ENCODE measurements at regions not wholly inside any gene's neighbourhood (a gene's known extent, or its start where the extent isn't known, plus 50 kb on each side); places are given as distances from the start of the nearest gene placed in this dataset.

- H3K4me1 Mint-ChIP-seq = no peaks in the 10 kb centered on the region
- no peak for DNase-seq (ENCODE audit: low spot score in 2 of 2, unreplicated experiment in 2 of 2)
- no peak overlapping the region for H3K4me3 Mint-ChIP-seq
- H3K9me3 Mint-ChIP-seq = peaks cover 26% of the 10 kb centered on the region
- peaks cover 2% of the 10 kb centered on the region for H3K36me3 Mint-ChIP-seq
- TF ChIP-seq CTCF (IDR thresholded peaks at IDR 0.05; ENCODE audit: unreplicated experiment) = no peak
- H3K27ac Mint-ChIP-seq = no peak overlapping the region
- H3K27me3 Mint-ChIP-seq (ENCODE audit: low read depth) = peaks cover 10% of the 10 kb centered on the region
Measured at GRCh38 chr6:91387290-91388059, 800.6 kb upstream of the MAP3K7 start.

GRCh38 chr6:91386204-91386603 is 799.3 kb upstream of the MAP3K7 start:
- H3K9me3 Mint-ChIP-seq = peaks cover 26% of the 10 kb centered on the region
- peaks cover 2% of the 10 kb centered on the region for H3K36me3 Mint-ChIP-seq
- H3K27ac Mint-ChIP-seq = no peak overlapping the region
- TF ChIP-seq CTCF (IDR thresholded peaks at IDR 0.05; ENCODE audit: unreplicated experiment) = no peak
- H3K4me1 Mint-ChIP-seq = no peaks in the 10 kb centered on the region
- no peak overlapping the region for H3K4me3 Mint-ChIP-seq
- DNase-seq (ENCODE audit: low spot score in 2 of 2, unreplicated experiment in 2 of 2) = no peak
- peaks cover 10% of the 10 kb centered on the region for H3K27me3 Mint-ChIP-seq (ENCODE audit: low read depth)

- no peak for DNase-seq (ENCODE audit: low spot score in 2 of 2, unreplicated experiment in 2 of 2)
- H3K36me3 Mint-ChIP-seq = no peaks in the 10 kb centered on the region
- no peak overlapping the region for H3K4me3 Mint-ChIP-seq
- no peaks in the 10 kb centered on the region for H3K4me1 Mint-ChIP-seq
- TF ChIP-seq CTCF (IDR thresholded peaks at IDR 0.05; ENCODE audit: unreplicated experiment) = no peak
- H3K9me3 Mint-ChIP-seq = peaks cover 5% of the 10 kb centered on the region
- H3K27me3 Mint-ChIP-seq (ENCODE audit: low read depth) = peaks cover 14% of the 10 kb centered on the region
- H3K27ac Mint-ChIP-seq = no peak overlapping the region
Measured at GRCh38 chr6:91383207-91383606, 796.3 kb upstream of the MAP3K7 start.

- no peaks in the 10 kb centered on the region for H3K36me3 Mint-ChIP-seq
- DNase-seq (ENCODE audit: low spot score in 2 of 2, unreplicated experiment in 2 of 2) = no peak
- no peak for TF ChIP-seq CTCF (IDR thresholded peaks at IDR 0.05; ENCODE audit: unreplicated experiment)
- peaks cover 26% of the 10 kb centered on the region for H3K27me3 Mint-ChIP-seq (ENCODE audit: low read depth)
- peaks cover 14% of the 10 kb centered on the region for H3K9me3 Mint-ChIP-seq
- peaks cover 5% of the 10 kb centered on the region for H3K4me1 Mint-ChIP-seq
- no peak overlapping the region for H3K4me3 Mint-ChIP-seq
- H3K27ac Mint-ChIP-seq = no peak overlapping the region
Measured at GRCh38 chr6:91376686-91377085, 789.8 kb upstream of the MAP3K7 start.

GRCh38 chr6:91366781-91367180 is 779.9 kb upstream of the MAP3K7 start:
- H3K9me3 Mint-ChIP-seq = peaks cover 23% of the 10 kb centered on the region
- H3K36me3 Mint-ChIP-seq = no peaks in the 10 kb centered on the region
- peaks cover 2% of the 10 kb centered on the region for H3K27me3 Mint-ChIP-seq (ENCODE audit: low read depth)
- H3K4me3 Mint-ChIP-seq = no peak overlapping the region
- no peak for DNase-seq (ENCODE audit: low spot score in 2 of 2, unreplicated experiment in 2 of 2)
- no peak for TF ChIP-seq CTCF (IDR thresholded peaks at IDR 0.05; ENCODE audit: unreplicated experiment)
- no peaks in the 10 kb centered on the region for H3K4me1 Mint-ChIP-seq
- H3K27ac Mint-ChIP-seq = no peak overlapping the region
